ENCODE measurements at regions not wholly inside any gene's neighbourhood (a gene's known extent, or its start where the extent isn't known, plus 50 kb on each side); places are given as distances from the start of the nearest gene placed in this dataset.

DNA sequence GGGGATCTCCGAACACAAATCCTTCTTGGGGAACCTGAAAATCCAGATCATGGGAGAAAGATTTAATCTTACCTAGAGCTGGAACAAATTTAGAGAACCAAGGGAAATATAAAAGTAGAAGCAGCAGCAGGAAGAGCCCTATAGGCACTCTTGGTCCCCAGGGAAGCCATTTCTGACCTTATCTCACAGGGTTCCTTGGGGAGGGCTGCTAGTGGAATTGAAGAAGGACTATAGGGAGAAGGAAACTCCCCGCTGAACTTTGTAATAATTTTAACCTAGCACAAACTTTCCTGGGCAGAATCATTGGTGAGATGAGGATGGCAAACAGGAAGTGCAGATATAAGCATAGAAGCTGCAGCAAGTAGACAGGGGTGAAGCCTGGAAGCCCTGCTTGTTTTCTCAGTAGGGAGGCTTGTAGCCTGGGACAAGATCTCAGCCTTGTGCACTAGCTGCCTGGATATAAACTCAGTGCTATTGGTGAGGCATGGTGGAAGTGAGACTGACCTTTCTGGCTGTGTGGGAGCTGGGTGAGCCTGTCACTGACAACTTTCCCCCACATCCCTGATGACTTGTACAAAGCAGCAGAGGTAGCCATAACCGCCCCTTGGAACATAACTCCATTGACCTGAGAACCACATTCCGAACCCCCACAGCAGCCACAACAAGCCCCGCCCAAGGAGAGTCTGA, 343.0 kb upstream of the TGFBR2 start:
- no peak for DNase-seq
- Mint-ChIP-seq H3K36me3 (ENCODE audit: insufficient read depth) (peaks cover 3% of the 10 kb centered on the region), H3K27me3 (ENCODE audit: low read depth) (no peaks in the 10 kb centered on the region), H3K9me3 (peaks cover 16% of the 10 kb centered on the region), H3K4me3 (no peak overlapping the region), H3K4me1 (ENCODE audit: low read depth) (peaks cover 13% of the 10 kb centered on the region)
- ATAC-seq = no peak

DNA sequence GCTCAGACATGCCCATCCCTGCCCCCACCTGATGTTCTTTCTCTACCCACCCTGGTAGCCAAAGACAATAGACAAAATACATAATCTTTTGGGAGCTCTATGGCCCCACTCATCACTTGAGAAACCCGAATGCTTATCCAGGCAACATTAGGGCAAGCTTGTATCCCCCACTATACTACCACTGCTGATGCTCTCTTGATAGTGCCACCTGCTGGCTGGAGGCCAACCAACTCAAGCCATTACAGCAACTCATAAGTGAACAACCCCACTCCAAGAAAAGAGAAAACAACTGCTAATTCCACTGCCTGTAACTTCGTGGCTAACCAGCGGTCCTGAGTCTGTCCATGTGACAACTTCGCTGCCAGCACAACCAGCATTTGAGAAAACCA, 342.5 kb upstream of the TGFBR2 start:
- Mint-ChIP-seq H3K4me1 (ENCODE audit: low read depth) (peaks cover 13% of the 10 kb centered on the region), H3K4me3 (no peak overlapping the region), H3K27me3 (ENCODE audit: low read depth) (no peaks in the 10 kb centered on the region), H3K36me3 (ENCODE audit: insufficient read depth) (peaks cover 3% of the 10 kb centered on the region), H3K9me3 (peaks cover 16% of the 10 kb centered on the region)
- ATAC-seq = no peak
- DNase-seq = peak; percentile 6

DNA sequence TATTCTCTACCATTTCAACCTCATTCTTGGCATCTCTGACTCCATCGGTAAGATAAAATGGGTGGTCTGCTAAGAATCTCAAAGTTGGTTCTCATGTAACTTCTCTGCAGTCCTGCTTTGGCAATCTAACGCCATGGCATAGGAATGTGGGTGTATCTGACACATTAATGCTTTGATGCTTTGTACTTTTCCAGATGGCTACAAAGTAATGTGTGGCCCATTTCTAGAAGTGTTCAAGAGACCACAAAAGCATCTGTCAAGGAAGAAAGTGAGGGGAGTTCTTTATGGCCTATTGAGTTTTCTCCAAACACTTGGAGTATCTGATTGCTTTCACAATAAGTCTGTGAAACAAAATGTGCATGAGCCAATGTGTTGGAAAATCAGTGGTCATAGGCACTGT, 339.9 kb upstream of the TGFBR2 start:
- Mint-ChIP-seq H3K9me3 (peaks cover 16% of the 10 kb centered on the region), H3K4me1 (ENCODE audit: low read depth) (peaks cover 13% of the 10 kb centered on the region), H3K36me3 (ENCODE audit: insufficient read depth) (peaks cover 3% of the 10 kb centered on the region), H3K27me3 (ENCODE audit: low read depth) (no peaks in the 10 kb centered on the region), H3K4me3 (no peak overlapping the region)
- ATAC-seq (no peak), DNase-seq (no peak)

DNA sequence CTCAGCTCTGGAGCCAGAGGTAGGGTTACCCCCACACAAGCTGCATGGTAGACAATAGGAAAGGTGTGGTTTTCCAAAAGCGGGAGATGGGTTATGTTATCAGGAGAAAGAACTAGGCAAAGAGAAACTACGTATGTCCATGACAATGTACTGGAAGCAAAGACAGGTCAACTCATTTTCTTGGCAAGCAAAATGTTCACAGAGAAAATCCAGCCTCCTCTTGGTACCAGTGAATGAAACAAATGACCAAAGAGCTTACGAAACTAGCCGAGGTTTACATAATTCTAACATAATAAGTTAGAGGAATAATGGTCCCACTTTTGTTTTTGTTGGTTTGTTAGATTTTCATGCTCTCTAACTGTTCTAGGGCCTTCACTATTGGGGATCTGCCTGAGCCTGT, 338.1 kb upstream of the TGFBR2 start:
- ATAC-seq = no peak
- peaks cover 3% of the 10 kb centered on the region for H3K36me3 Mint-ChIP-seq (ENCODE audit: insufficient read depth)
- peaks cover 8% of the 10 kb centered on the region for H3K4me1 Mint-ChIP-seq (ENCODE audit: low read depth)
- peaks cover 16% of the 10 kb centered on the region for H3K9me3 Mint-ChIP-seq
- no peaks in the 10 kb centered on the region for H3K27me3 Mint-ChIP-seq (ENCODE audit: low read depth)
- no peak for DNase-seq
- H3K4me3 Mint-ChIP-seq = no peak overlapping the region

GRCh38 chr3:30269751-30270445, 336.5 kb upstream of the TGFBR2 start:
- ATAC-seq = no peak
- no peaks in the 10 kb centered on the region for H3K4me1 Mint-ChIP-seq (ENCODE audit: low read depth)

GRCh38 chr3:30271781-30272180, 334.6 kb upstream of the TGFBR2 start:
- ATAC-seq = no peak
- Mint-ChIP-seq H3K9me3 (no peaks in the 10 kb centered on the region), H3K4me3 (no peak overlapping the region), H3K27me3 (ENCODE audit: low read depth) (no peaks in the 10 kb centered on the region), H3K4me1 (ENCODE audit: low read depth) (no peaks in the 10 kb centered on the region), H3K36me3 (ENCODE audit: insufficient read depth) (no peaks in the 10 kb centered on the region)
- no peak for DNase-seq

More at GRCh38 chr3:30269751-30270445, 336.5 kb upstream of the TGFBR2 start:
- no peak for DNase-seq
- no peaks in the 10 kb centered on the region for H3K27me3 Mint-ChIP-seq (ENCODE audit: low read depth)
- no peak overlapping the region for H3K4me3 Mint-ChIP-seq
- peaks cover 3% of the 10 kb centered on the region for H3K36me3 Mint-ChIP-seq (ENCODE audit: insufficient read depth)
- peaks cover 7% of the 10 kb centered on the region for H3K9me3 Mint-ChIP-seq

- no peak overlapping the region for H3K4me3 Mint-ChIP-seq
- no peak for ATAC-seq
- peaks cover 7% of the 10 kb centered on the region for H3K9me3 Mint-ChIP-seq
- no peaks in the 10 kb centered on the region for H3K4me1 Mint-ChIP-seq (ENCODE audit: low read depth)
- H3K27me3 Mint-ChIP-seq (ENCODE audit: low read depth) = no peaks in the 10 kb centered on the region
- DNase-seq = no peak
- no peaks in the 10 kb centered on the region for H3K36me3 Mint-ChIP-seq (ENCODE audit: insufficient read depth)
Observed at GRCh38 chr3:30273304-30274072, 332.9 kb upstream of the TGFBR2 start.

DNA sequence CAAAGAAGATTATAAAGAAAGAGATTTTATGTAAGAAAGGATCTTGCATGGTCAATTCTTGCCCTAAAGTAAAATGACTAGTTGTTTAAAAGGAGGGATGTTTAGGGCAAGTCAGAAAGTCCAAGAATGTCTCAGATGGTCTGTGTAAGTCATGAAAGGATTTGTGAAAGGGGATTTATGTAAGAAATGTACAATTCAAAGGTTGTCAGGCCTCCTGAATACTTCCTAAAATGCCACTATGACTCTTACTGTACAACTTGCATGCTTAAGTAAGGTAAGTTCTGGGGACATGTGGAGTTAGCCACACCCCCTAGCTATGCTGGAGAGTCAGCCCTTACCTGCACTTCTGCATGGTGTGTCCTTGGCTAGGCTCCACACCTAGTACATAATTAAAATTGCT, 328.9 kb upstream of the TGFBR2 start:
- Mint-ChIP-seq H3K27me3 (ENCODE audit: low read depth) (no peaks in the 10 kb centered on the region), H3K36me3 (ENCODE audit: insufficient read depth) (no peaks in the 10 kb centered on the region), H3K4me1 (ENCODE audit: low read depth) (no peaks in the 10 kb centered on the region), H3K9me3 (peaks cover 9% of the 10 kb centered on the region), H3K4me3 (no peak overlapping the region)
- DNase-seq = no peak
- no peak for ATAC-seq

GRCh38 chr3:30281526-30281925, 324.9 kb upstream of the TGFBR2 start:
- Mint-ChIP-seq H3K27me3 (ENCODE audit: low read depth) (no peaks in the 10 kb centered on the region), H3K9me3 (peaks cover 9% of the 10 kb centered on the region), H3K4me3 (no peak overlapping the region), H3K4me1 (ENCODE audit: low read depth) (peaks cover 3% of the 10 kb centered on the region), H3K36me3 (ENCODE audit: insufficient read depth) (no peaks in the 10 kb centered on the region)
- DNase-seq (no peak), ATAC-seq (no peak)

DNA sequence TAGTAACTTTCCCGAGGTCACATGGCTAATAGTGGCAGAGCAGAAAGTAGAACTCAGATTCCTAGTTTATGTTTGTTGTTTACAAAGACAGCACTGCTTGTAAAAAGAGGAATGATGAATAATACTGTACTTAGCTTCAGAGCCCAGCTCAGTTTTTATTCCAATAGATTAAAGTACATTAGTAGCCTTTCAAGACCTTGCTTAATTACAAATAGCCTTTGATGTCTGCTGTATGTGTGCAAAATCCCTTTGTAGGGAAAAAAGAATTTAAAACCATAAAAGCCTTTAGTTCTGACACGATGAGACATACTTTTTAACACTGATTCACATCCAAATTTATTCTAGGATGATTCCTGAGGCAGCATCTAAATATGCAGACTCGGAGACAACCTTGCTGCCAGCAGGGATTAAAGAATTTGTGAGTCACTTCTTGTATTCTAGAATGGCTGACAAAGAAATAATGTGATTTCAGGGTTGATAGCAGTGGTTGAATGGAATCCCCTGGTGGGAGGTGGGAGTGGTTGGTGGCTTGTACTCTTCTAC, 324.2 kb upstream of the TGFBR2 start:
- no peaks in the 10 kb centered on the region for H3K36me3 Mint-ChIP-seq (ENCODE audit: insufficient read depth)
- peaks cover 8% of the 10 kb centered on the region for H3K9me3 Mint-ChIP-seq
- no peak for DNase-seq
- peaks cover 3% of the 10 kb centered on the region for H3K4me1 Mint-ChIP-seq (ENCODE audit: low read depth)
- no peaks in the 10 kb centered on the region for H3K27me3 Mint-ChIP-seq (ENCODE audit: low read depth)
- ATAC-seq = no peak
- H3K4me3 Mint-ChIP-seq = no peak overlapping the region

- no peaks in the 10 kb centered on the region for H3K36me3 Mint-ChIP-seq (ENCODE audit: insufficient read depth)
- H3K4me1 Mint-ChIP-seq (ENCODE audit: low read depth) = peaks cover 15% of the 10 kb centered on the region
- H3K27me3 Mint-ChIP-seq (ENCODE audit: low read depth) = no peaks in the 10 kb centered on the region
- ATAC-seq (no peak), DNase-seq (no peak)
- no peak overlapping the region for H3K4me3 Mint-ChIP-seq
- no peaks in the 10 kb centered on the region for H3K9me3 Mint-ChIP-seq
Observed at GRCh38 chr3:30285188-30286006, 321.0 kb upstream of the TGFBR2 start.

GRCh38 chr3:30286007-30286669, 320.3 kb upstream of the TGFBR2 start:
- H3K4me3 Mint-ChIP-seq = no peak overlapping the region
- peaks cover 15% of the 10 kb centered on the region for H3K4me1 Mint-ChIP-seq (ENCODE audit: low read depth)
- H3K36me3 Mint-ChIP-seq (ENCODE audit: insufficient read depth) = no peaks in the 10 kb centered on the region
- ATAC-seq (peak in 1 of 2 donors; percentile 58), DNase-seq (no peak)
- H3K9me3 Mint-ChIP-seq = no peaks in the 10 kb centered on the region
- no peaks in the 10 kb centered on the region for H3K27me3 Mint-ChIP-seq (ENCODE audit: low read depth)

DNA sequence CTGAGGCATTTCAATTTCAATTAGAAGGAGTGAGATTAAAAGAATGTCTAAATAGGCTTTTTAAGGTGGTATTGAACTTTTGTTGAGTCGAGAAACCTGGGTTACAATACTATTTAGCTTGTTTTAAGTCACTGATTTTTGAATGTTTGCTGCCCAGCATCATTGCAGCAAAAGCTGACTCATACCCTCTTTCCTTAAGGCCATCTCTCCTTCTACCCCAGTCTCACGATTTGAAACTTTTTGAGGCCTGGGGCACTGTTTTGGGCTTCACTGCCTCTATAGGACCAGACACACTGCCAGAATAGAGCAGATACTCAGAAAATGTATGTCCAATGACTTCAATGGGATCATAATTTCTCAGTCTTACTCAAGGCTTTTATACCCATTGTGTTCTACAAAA, 319.6 kb upstream of the TGFBR2 start:
- DNase-seq (no peak), ATAC-seq (no peak)
- Mint-ChIP-seq H3K36me3 (ENCODE audit: insufficient read depth) (no peaks in the 10 kb centered on the region), H3K4me1 (ENCODE audit: low read depth) (peaks cover 15% of the 10 kb centered on the region), H3K9me3 (no peaks in the 10 kb centered on the region), H3K4me3 (no peak overlapping the region), H3K27me3 (ENCODE audit: low read depth) (no peaks in the 10 kb centered on the region)

Measured in activated T-cell treated with anti-CD3 and anti-CD28 coated beads, Interleukin-2, amount 50 U/mL, for 4 hours (primary cell).